HG03039 (cell line): ENCODE measurements at regions not wholly inside any gene's neighbourhood (a gene's known extent, or its start where the extent isn't known, plus 50 kb on each side); places are given as distances from the start of the nearest gene placed in this dataset.

Source experiments
- ATAC-seq: cut with Tn5 transposase; IDR thresholded peaks from one replicate; pipeline ENCODE4 v1.9.1; 2021; ENCODE audit warnings: mild to moderate bottlenecking, moderate library complexity; ENCODE audit not compliant: unreplicated experiment

GRCh38 chr22:49097966-49098365 is 729.7 kb downstream of the BRD1 start:
- ATAC-seq: no peak

GRCh38 chr22:49097171-49097925 is 730.3 kb downstream of the BRD1 start:
- no peak for ATAC-seq

- ATAC-seq: no peak
Observed at GRCh38 chr22:49096476-49096875, 731.2 kb downstream of the BRD1 start.

- no peak for ATAC-seq
Observed at GRCh38 chr22:49095366-49095765, 732.3 kb downstream of the BRD1 start.

GRCh38 chr22:49094858-49095257 is 732.8 kb downstream of the BRD1 start:
- ATAC-seq: no peak

GRCh38 chr22:49094151-49094550 is 733.5 kb downstream of the BRD1 start:
- ATAC-seq: no peak

- ATAC-seq: no peak
Observed at GRCh38 chr22:49093192-49093880, 734.3 kb downstream of the BRD1 start.

GRCh38 chr22:49092716-49093115 is 735.0 kb downstream of the BRD1 start:
- no peak for ATAC-seq

- no peak for ATAC-seq
Observed at GRCh38 chr22:49091917-49092545, 735.6 kb downstream of the BRD1 start.

- no peak for ATAC-seq
Observed at GRCh38 chr22:49091451-49091850, 736.2 kb downstream of the BRD1 start.

GRCh38 chr22:49090853-49091135 is 736.9 kb downstream of the BRD1 start:
- no peak for ATAC-seq

GRCh38 chr22:49090061-49090852 is 737.4 kb downstream of the BRD1 start:
- no peak for ATAC-seq

- ATAC-seq: no peak
Observed at GRCh38 chr22:49088801-49089791, 738.6 kb downstream of the BRD1 start.

GRCh38 chr22:49087716-49088601 is 739.7 kb downstream of the BRD1 start:
- no peak for ATAC-seq

- ATAC-seq: no peak
Observed at GRCh38 chr22:49087198-49087597, 740.5 kb downstream of the BRD1 start.

GRCh38 chr22:49086606-49087157 is 741.0 kb downstream of the BRD1 start:
- ATAC-seq: no peak

- no peak for ATAC-seq
Observed at GRCh38 chr22:49086181-49086580, 741.5 kb downstream of the BRD1 start.

- no peak for ATAC-seq
Observed at GRCh38 chr22:49084206-49084605, 743.5 kb downstream of the BRD1 start.

GRCh38 chr22:49083607-49084006 is 744.1 kb downstream of the BRD1 start:
- ATAC-seq: no peak
